SH-SY5Y (cell line): ENCODE measurements at regions not wholly inside any gene's neighbourhood (a gene's known extent, or its start where the extent isn't known, plus 50 kb on each side); places are given as distances from the start of the nearest gene placed in this dataset.

Source experiments
- GATA2 ChIP-seq: IDR thresholded peaks from 2 replicates; pipeline ENCODE4 v1.6.1; 2011; ENCODE audit warnings: mild to moderate bottlenecking, low read depth, low read length
- GATA3 ChIP-seq: IDR thresholded peaks from 2 replicates; pipeline ENCODE4 v1.6.1; 2011; ENCODE audit warnings: low read depth, mild to moderate bottlenecking, low read length, moderate library complexity

DNA sequence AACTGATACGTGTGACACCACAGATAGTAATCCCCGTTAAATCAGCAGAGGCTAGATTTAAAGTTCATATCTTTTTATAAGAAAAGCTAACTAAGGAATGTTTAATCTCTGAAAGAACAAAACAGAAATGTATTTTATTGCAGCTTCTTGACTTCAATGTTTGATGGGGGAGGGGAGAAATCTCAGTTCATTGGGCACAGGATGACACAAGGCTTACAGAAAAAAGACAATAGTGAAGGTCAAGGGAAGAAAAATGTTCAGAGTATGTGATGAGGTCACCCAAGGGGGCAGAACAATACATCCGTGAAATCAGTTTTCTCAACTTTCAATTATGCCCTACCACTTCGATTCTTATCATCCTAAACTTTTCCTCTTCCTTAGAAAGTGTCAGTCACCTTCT lies 102.9 kb downstream of the ELAPOR2 start:
- TF ChIP-seq GATA2 (no peak), GATA3 (no peak)
